GM12878 (cell line): ENCODE measurements at regions not wholly inside any gene's neighbourhood (a gene's known extent, or its start where the extent isn't known, plus 50 kb on each side); places are given as distances from the start of the nearest gene placed in this dataset.
"Not testable (repeated sequence)": the region's sequence is repeated elsewhere in the genome, so short reads cannot be mapped to it uniquely, and the experiment has no call there.

Source experiments
- ATAC-seq: fragments of 200-7000 bp; cut with Tn5 transposase; 3 replicates; pipeline ENCODE4 v1.9.1; 2020; ENCODE audit warnings: mild to moderate bottlenecking, moderate library complexity
- BruUV-seq: library from RNA; stranded (reverse); fragments of 400-500 nt; replicated peaks from 2 replicates; lab custom pipeline; 2021; lab: Mats Ljungman, UMichigan
- CTCF ChIA-PET: fragments of 300-600 bp; sonication (Branson Sonifier 250); formaldehyde crosslinking; extraction: SDS; loops from one replicate; lab custom pipeline; 2021; ENCODE audit warnings: inconsistent platforms; lab: Yijun Ruan, JAX
- POLR2A ChIA-PET: fragments of 350-600 bp; formaldehyde crosslinking; extraction: SDS; loops from one replicate; lab custom pipeline; 2021; ENCODE audit warnings: inconsistent platforms; lab: Charles Lee
- RAD21 ChIA-PET: fragments of 300-600 bp; sonication (Branson Sonifier 250); formaldehyde crosslinking; loops from one replicate; lab custom pipeline; 2023; ENCODE audit warnings: antibody characterized with exemption; ENCODE audit not compliant: unreplicated experiment; lab: Charles Lee
- SMC1A ChIA-PET: fragments of 300-600 bp; sonication (Branson Sonifier 250); formaldehyde crosslinking; loops from one replicate; lab custom pipeline; 2023; ENCODE audit not compliant: unreplicated experiment, uncharacterized antibody; lab: Charles Lee
- DNase-seq: peaks from one replicate; pipeline ENCODE4 v3.0.0-alpha.2; 2011; ENCODE audit warnings: low read depth, low spot score
- FAIRE-seq: peaks from 3 replicates; lab custom pipeline; 2011; peaks lifted over from hg19 to GRCh38; lab: Jason Lieb, UNC
- H2AFZ ChIP-seq: 2 replicates; pipeline ENCODE4 v1.6.0; 2011; ENCODE audit warnings: low read depth, low read length, control low read depth; ENCODE audit not compliant: control insufficient read depth
- H3K27ac ChIP-seq: 2 replicates; pipeline ENCODE4 v1.5.1; 2011; ENCODE audit warnings: control low read depth; ENCODE audit not compliant: control insufficient read depth, insufficient read depth
- H3K27me3 ChIP-seq, 2 experiments: replicated peaks in 1 of 2; 2 replicates each; pipeline versions ENCODE4 v1.6.0 to v1.6.1; 2011; ENCODE audit warnings: low read length in 1 of 2; ENCODE audit not compliant: control insufficient read depth in 2 of 2, insufficient read depth in 2 of 2
- H3K36me3 ChIP-seq, 2 experiments: 2 replicates each; pipeline ENCODE4 v1.5.1; 2011; ENCODE audit warnings: low read length in 1 of 2; ENCODE audit not compliant: control insufficient read depth in 2 of 2, insufficient read depth in 2 of 2
- H3K4me1 ChIP-seq: 2 replicates; pipeline ENCODE4 v1.6.1; 2011; ENCODE audit warnings: mild to moderate bottlenecking, low read length, moderate library complexity, mixed read lengths; ENCODE audit not compliant: control insufficient read depth, insufficient read depth
- H3K4me2 ChIP-seq: 2 replicates; pipeline ENCODE4 v1.6.0; 2011; ENCODE audit warnings: control low read depth; ENCODE audit not compliant: control insufficient read depth, insufficient read depth
- H3K4me3 ChIP-seq: fragments of 200-600 bp; sonication (generic); 2 replicates; pipeline ENCODE4 v1.5.1; 2016
- H3K79me2 ChIP-seq: 2 replicates; pipeline ENCODE4 v1.6.0; 2011; ENCODE audit warnings: low read length; ENCODE audit not compliant: control insufficient read depth, insufficient read depth
- H3K9ac ChIP-seq: 2 replicates; pipeline ENCODE4 v1.8.0; 2011; ENCODE audit warnings: low read length, control low read depth, mixed read lengths; ENCODE audit not compliant: control insufficient read depth, insufficient read depth
- H3K9me3 ChIP-seq: replicated peaks from 3 replicates; pipeline ENCODE4 v1.5.1; 2011; ENCODE audit warnings: mild to moderate bottlenecking, low read length; ENCODE audit not compliant: control insufficient read depth, insufficient read depth
- H4K20me1 ChIP-seq: 2 replicates; pipeline ENCODE4 v1.6.0; 2011; ENCODE audit not compliant: control insufficient read depth, insufficient read depth
- BMI1 ChIP-seq: fragments of 450-650 bp; IDR thresholded peaks from 2 replicates; pipeline ENCODE4 v1.6.1; 2016; ENCODE audit warnings: mild to moderate bottlenecking, moderate library complexity, borderline replicate concordance
- PAX8 ChIP-seq: fragments of 450-650 bp; IDR thresholded peaks from 2 replicates; pipeline ENCODE4 v1.6.1; 2017; ENCODE audit warnings: mild to moderate bottlenecking, moderate library complexity
- RUNX3 ChIP-seq: IDR thresholded peaks from 2 replicates; pipeline ENCODE4 v1.6.1; 2012; ENCODE audit warnings: low read length, inconsistent platforms
- WGBS: methylation state at CpG from one replicate; pipeline ENCODE4 v1.1.6; 2016; ENCODE audit warnings: low lambda C conversion rate; ENCODE audit not compliant: insufficient replicate concordance, insufficient coverage; ENCODE audit errors: missing lambda C conversion rate; 5-methylcytosine and 5-hydroxymethylcytosine counted together
- in situ Hi-C: fragments of 300-500 bp; cut with MboI; formaldehyde crosslinking; loops from 9 replicates; pipeline ENCODE4 v1.14.3; 2018; ENCODE audit warnings: mixed read lengths
- intact Hi-C: fragments of 100-400 bp; cut with micrococcal nuclease; formaldehyde crosslinking; loops from one replicate; pipeline ENCODE4 v1.14.2; 2022; ENCODE audit not compliant: unreplicated experiment

DNA sequence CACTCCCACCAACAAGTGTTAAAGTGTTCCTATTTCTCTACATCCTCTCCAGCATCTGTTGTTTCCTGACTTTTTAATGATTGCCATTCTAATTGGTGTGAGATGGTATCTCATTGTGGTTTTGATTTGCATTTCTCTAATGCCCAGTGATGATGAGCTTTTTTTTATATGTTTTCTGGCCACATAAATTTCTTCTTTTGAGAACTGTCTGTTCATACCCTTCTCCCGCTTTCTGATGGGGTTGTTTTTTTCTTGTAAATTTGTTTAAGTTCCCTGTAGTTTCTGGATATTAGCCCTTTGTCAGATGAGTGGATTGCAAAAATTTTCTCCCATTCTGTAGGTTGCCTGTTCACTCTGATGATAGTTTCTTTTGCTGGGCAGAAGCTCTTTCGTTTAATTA is 134.3 kb upstream of the RUNX1 start:
- H3K79me2 ChIP-seq, FAIRE-seq, H3K9ac ChIP-seq, H3K9me3 ChIP-seq, RAD21 ChIA-PET, POLR2A ChIA-PET, SMC1A ChIA-PET, ATAC-seq, in situ Hi-C loops, H3K4me1 ChIP-seq, DNase-seq, intact Hi-C loops, H4K20me1 ChIP-seq, BruUV-seq, CTCF ChIA-PET, H3K27me3 ChIP-seq, H3K36me3 ChIP-seq, H3K4me2 ChIP-seq, H3K4me3 ChIP-seq, H3K27ac ChIP-seq, H2AFZ ChIP-seq: not testable (repeated sequence)
- 27% methylated on average over 2 of the region's 2 CpGs for WGBS

DNA sequence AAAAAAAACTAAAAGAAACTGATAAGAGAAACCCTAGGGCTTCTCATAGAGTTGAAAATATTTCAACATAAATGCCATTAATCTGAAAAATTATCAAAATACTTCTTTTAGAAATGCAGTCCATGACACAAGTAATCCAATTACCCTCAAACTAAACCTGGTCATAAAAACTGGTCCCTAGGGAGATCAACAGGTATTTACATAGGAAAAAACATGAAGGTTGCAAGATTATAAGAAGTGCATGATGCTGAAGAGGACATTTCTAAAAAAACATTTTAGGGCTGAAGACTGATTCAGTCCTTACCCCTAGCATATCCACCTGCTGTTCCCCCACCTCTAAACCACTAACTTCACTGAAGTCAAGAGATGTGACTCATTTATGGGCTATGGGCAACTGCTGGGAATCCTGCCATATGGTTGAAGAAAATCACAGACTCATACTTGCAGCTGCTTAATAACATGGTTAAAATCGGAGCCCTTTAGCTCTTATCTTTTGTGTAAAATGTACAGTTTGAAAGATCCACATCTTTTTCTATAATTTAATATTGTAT is 131.0 kb upstream of the RUNX1 start:
- intact Hi-C loops, result no loop called here
- no peak for ATAC-seq

More for the DNA sequence above, 131.0 kb upstream of the RUNX1 start:
- in situ Hi-C loops, result no loop called here
- FAIRE-seq (no peak), DNase-seq (no peak)
- Histone ChIP-seq H3K4me3 (no peak overlapping the region), H4K20me1 (no peaks in the 10 kb centered on the region), H3K4me2 (no peak overlapping the region), H3K79me2 (no peaks in the 10 kb centered on the region), H3K9ac (no peak overlapping the region), H3K27me3 (no peaks in the 10 kb centered on the region), H2AFZ (no peak overlapping the region), H3K4me1 (no peaks in the 10 kb centered on the region), H3K9me3 (no peaks in the 10 kb centered on the region), H3K27ac (no peak overlapping the region), H3K36me3 (no peaks in the 10 kb centered on the region)
- POLR2A ChIA-PET, result no interaction called here
- RAD21 ChIA-PET, result no interaction called here
- TF ChIP-seq BMI1 (no peak), PAX8 (no peak), RUNX3 (peak; percentile 26; the same call in 1 of the 2 replicates)
- WGBS, result 4% methylated on average over 1 of the region's 1 CpG
- CTCF ChIA-PET, result no interaction called here
- SMC1A ChIA-PET, result no interaction called here
- BruUV-seq, result no TSS peak
